ENCODE measurements at regions not wholly inside any gene's neighbourhood (a gene's known extent, or its start where the extent isn't known, plus 50 kb on each side); places are given as distances from the start of the nearest gene placed in this dataset.
A peak's percentile ranks its signal among the peaks of the same experiment; 100 is the strongest.
"Not testable (repeated sequence)": the region's sequence is repeated elsewhere in the genome, so short reads cannot be mapped to it uniquely, and the experiment has no call there.

GRCh38 chr5:131107128-131107527 lies 57.9 kb downstream of the HINT1 start:
- DNase-seq: no peak

- no peak for DNase-seq
Measured at GRCh38 chr5:131104169-131104808, 60.8 kb downstream of the HINT1 start.

GRCh38 chr5:131096774-131097710 lies 68.0 kb downstream of the HINT1 start:
- DNase-seq: no peak

GRCh38 chr5:131095561-131095960 lies 69.5 kb downstream of the HINT1 start:
- DNase-seq: not testable (repeated sequence)

GRCh38 chr5:131084436-131084835 lies 80.6 kb downstream of the HINT1 start:
- no peak for DNase-seq

- no peak for DNase-seq
Measured at GRCh38 chr5:131081913-131082488, 83.1 kb downstream of the HINT1 start.

GRCh38 chr5:131081374-131081773 lies 83.7 kb downstream of the HINT1 start:
- no peak for DNase-seq

- DNase-seq: no peak
Measured at GRCh38 chr5:131079232-131079631, 85.8 kb downstream of the HINT1 start.

GRCh38 chr5:131068893-131069643 lies 96.0 kb downstream of the HINT1 start:
- DNase-seq: peak; percentile 43

GRCh38 chr5:131068076-131068475 lies 97.0 kb downstream of the HINT1 start:
- DNase-seq: no peak

GRCh38 chr5:131067636-131068035 lies 97.4 kb downstream of the HINT1 start:
- no peak for DNase-seq

- no peak for DNase-seq
Measured at GRCh38 chr5:131064669-131065371, 100.2 kb downstream of the HINT1 start.

GRCh38 chr5:131042021-131042789 lies 122.9 kb downstream of the HINT1 start:
- no peak for DNase-seq

GRCh38 chr5:131023498-131023865 lies 141.6 kb downstream of the HINT1 start:
- no peak for DNase-seq

- DNase-seq: no peak
Measured at GRCh38 chr5:131022811-131023497, 142.1 kb downstream of the HINT1 start.

GRCh38 chr5:131021646-131022045 lies 143.4 kb downstream of the HINT1 start:
- DNase-seq: no peak

GRCh38 chr5:131019601-131020315 lies 145.3 kb downstream of the HINT1 start:
- no peak for DNase-seq

GRCh38 chr5:131019111-131019510 lies 145.9 kb downstream of the HINT1 start:
- DNase-seq: no peak

GRCh38 chr5:131008329-131008728 lies 156.7 kb downstream of the HINT1 start:
- DNase-seq: no peak

- no peak for DNase-seq
Measured at GRCh38 chr5:131005963-131006684, 158.9 kb downstream of the HINT1 start.
